Suppressor macrophage treated with lipopolysaccharide for 4 hours (primary cell): ENCODE measurements at regions not wholly inside any gene's neighbourhood (a gene's known extent, or its start where the extent isn't known, plus 50 kb on each side); places are given as distances from the start of the nearest gene placed in this dataset.
"Not testable (repeated sequence)": the region's sequence is repeated elsewhere in the genome, so short reads cannot be mapped to it uniquely, and the experiment has no call there.

Source experiments
- DNase-seq: peaks from one replicate; pipeline ENCODE4 v3.0.0-alpha.2; 2020

DNA sequence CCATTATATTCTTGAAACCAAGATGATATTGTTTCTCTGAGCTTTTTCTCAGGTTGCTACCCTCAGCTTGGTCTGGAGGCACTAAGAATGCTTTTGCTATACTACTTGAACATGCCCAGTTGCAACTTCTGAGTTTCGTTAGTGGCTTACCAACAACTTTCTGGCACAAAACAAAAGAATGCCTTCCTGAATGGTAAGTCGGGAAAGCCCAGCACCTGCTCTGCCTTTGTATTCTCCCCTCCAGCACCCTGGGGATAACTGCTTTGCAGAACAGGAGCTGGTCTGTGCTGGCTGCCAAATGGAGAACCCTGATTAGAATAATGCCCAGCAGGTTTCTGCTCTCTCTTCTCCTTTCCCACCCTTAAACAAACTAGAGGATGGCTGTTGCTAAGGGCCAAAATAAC, 149.3 kb downstream of the TGFB2 start:
- no peak for DNase-seq

DNA sequence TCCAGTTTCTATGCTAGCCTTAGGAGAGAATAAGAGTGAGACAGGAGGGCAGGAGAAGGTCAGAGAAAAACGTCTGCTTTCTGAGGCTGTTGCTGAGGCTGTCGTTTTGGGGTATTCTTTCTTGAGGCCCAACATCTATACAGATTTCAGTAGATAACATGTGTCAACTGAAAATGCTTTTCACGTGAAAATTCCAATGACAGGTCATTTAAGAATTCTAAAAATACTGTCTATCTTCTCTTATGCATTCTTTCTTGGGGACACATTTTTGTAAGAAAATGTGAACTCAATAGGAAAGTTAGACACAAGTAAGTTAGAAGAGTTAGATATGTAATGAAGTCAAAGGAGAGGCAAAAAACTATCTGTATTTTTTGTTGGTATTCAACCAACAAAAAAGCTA, 150.8 kb downstream of the TGFB2 start:
- DNase-seq, result no peak

DNA sequence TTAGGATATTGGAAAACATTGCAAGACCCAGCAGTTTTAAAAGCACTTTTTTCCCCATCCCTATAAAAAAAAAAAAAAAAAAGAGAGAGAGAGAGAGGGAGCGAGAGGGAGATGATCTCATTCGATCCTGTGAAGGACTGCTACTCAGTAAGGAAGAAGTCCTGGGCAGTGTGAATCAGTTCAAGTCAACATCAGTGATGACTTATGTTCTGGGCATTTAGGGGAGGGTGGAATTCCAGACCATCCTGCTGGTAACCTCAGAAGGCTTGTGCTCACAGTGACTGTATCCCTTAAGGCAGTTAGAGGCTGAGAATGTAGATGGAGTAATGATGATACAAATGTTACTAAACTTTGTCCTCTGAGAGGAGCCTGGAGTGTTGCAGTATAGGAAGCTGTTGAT, 151.4 kb downstream of the TGFB2 start:
- DNase-seq, result peak; percentile 27

DNA sequence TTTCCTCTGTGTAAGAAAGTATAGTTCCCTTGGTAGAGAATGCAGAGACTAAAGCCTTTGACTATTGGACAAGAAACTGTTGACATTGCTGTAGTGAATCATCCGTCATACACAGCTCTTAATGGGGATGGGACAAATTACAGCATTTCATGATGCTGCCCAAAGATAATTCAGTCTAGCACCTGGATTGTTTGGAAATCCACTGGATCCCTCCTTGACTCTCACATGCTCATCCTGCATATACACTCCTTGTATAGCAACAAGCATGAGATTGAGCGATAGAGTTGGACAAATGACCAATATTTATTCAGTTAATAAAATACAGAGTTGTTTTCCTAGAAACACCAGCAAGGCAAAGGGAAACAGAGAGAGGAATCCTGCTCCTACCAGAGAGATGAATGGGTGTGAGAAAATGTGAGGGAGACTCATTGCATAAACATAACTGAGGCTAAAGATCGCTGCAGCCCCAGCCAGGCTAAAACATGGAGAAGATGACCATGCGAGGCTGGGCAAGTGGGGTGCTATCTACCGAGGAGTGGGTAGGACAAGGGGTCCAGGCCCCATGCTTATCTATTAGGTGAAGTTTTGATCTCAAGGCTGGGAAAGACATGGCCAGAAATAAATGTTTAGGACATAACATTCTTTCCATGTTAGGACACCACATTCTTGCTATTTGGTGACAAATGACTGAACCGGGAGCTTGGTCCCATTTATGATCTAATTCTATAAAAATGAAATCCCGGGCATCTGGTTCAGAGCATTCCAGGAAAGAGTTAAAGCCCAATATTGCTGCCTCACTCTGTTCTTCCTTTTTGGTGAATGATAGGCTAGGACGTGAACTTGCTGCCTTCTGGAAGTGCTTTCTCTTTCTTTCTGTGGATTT, 153.2 kb downstream of the TGFB2 start:
- no peak for DNase-seq

DNA sequence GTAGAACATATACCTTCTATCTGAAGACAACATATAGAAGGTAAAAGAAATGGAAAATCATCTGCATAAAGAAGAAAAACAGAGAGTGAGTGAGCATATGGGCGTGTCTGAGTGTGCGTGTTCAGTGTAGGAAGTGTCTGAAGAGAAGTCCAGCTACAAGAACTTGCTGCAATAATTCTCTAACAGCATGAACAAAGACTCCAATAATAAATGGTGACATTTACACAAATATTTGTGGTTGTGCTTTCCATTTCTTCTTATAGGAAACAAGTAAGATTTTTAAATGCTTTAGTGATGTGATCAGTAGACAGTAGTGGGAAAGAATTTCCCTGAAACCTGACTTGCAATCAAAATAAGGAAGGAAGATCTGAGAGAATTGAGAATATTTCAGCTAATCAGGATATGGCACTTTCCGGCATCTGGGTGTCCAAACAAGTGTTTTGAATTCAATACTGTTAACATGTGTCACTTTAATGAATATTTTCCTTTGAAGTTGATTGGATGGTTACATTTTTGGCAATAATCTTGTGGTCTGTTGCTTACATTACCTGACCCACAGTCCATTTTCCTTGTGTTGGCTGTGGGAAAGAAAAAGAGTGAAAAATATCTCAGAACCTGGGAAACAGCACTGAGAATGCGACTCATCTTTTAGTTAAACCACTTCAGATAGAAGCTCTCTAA, 154.0 kb downstream of the TGFB2 start:
- peak; percentile 47 for DNase-seq

DNA sequence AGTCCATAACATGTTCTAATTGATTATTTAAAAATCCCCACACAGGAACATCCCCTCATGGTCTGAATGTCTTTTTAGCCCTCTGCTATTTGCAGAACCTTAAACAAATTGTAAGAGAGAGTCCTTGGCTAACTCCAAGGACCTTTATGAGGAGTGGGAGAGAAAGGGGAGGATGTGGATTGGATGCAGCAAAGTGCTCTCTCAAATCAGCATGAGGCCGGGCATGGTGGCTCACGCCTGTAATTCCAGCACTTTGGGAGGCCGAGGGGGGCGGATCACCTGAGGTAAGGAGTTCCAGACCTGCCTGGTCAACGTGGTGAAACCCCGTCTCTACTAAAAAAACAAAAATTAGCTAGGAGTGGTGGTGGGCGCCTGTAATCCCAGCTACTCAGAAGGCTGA, 154.8 kb downstream of the TGFB2 start:
- no peak for DNase-seq

DNA sequence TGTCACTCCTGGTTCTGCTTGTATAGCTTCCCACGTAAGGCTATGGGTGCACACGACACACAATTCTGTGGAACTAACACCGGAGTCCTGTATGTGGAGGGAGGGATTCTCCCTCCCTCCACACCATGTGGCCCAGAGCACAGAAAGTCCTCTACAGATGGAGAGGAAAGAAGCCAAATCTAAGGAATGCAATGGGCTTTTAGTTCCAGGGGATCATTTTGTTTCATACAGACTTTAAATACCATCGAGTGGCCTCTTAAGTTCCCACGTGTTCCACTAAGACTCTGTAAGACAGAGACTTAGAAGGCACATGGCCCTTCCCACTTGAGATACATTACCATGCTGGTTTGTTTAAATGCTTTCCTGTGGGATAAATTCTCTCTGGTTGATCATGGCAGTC, 156.0 kb downstream of the TGFB2 start:
- no peak for DNase-seq

DNA sequence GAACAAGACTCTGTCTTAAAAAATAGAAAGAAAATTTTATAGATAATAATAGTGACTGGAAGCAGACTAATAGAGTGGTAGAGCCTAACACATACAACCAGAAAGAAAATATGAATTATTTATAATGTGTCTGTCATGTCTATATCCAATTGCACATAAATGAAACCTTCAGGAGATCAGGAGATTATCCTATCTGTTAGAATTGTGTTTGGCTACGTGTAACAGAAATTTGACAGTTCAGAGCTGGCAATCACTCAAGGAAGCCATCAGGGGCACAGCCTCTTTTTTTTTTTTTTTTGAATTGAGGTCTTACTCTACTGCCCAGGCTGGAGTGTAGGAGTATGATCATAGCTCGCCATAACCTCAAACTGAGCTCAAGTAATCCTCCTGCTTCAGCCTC, 157.2 kb downstream of the TGFB2 start:
- DNase-seq, result no peak

DNA sequence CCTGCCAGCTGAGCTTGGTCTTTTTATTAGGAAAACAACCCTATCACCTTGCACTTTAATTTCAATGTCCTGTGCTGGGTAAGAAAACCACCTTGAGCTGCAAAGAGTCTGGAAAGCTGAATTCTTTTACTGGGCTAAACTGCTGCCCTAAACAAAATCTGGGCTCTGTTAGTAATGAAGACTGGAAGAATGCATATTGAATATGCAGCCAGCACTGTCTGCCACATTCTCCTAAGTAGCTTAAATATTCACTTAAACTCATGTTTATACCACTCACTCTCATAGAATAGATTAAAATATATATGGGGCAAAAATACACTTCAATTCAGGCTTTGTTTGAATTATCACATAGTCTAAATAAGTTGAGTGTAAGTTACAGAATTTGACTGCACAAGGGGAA, 158.0 kb downstream of the TGFB2 start:
- DNase-seq, result no peak

DNA sequence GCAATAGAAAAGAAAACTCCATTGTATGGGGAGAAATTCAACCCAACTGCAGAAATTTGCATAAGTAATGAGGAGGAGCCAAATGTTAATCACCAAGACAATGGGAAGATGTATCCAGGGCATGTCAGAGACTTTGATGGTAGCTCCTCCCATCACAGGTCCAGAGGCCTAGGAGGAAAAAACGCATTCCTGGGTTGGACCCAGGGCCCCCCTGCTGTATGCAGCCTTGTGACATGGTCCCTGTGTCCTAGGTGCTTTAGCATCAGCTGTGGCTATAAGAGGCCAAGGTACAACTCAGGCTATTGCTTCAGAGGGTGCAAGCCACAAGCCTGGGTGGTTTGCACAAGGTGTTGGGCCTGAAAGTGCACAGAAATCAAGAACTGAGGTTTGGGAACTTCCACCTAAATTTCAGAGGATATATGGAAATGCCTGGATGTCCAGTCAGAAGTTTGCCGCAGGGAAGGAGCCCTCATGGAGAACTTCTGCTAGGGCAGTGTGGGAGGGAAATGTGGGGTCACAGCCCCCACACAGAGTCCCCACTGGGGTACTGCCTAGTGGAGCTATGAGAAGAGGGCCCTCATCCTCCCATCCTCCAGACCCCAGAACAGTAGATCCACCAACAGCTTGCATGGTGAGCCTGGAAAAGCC, 162.3 kb downstream of the TGFB2 start:
- no peak for DNase-seq

DNA sequence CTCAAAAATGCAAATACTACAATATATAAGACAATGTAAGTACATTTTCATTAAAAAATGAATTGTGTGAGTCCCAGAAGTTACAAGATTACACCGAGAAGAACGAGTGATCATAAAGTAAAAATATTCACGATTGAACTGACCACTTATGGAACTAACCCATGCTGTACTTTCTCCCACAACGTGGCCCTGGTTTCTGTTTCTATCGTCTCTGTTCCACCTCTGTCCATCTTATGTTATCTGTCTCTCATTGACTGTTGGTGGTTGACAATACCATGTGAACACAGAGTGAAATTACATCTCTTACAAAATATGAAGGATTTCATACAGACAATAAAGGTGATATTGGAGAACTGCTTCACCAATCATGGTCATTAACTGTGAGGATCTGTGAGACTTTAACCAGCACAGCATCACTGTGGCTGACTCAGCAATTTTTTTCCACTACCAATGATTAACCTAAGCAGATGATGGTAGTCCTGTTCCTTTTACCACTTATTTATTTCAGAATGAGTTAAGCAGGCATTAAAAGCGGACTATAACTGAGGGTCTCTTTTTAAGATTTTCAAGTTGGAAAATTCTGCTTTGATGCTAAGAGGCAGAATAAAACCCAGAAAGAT, 165.1 kb downstream of the TGFB2 start:
- no peak for DNase-seq

DNA sequence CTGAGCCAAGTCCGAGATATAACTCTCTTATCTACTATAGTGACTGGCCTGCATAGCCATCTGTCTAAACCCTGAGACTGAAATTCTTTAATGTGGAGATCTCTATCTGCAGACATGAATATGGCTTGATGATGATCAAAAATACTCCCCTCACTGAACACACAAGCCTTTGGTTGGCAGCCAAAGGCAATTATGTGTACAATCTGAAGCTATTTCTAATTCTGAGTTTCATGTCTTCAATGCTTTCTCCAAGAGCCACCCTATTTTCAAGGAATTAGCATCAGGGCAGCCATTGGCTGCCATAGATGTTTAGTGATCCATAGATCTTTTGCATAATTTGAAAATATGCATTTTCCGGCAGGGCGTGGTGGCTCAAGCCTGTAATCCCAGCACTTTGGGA, 168.2 kb downstream of the TGFB2 start:
- DNase-seq, result no peak

DNA sequence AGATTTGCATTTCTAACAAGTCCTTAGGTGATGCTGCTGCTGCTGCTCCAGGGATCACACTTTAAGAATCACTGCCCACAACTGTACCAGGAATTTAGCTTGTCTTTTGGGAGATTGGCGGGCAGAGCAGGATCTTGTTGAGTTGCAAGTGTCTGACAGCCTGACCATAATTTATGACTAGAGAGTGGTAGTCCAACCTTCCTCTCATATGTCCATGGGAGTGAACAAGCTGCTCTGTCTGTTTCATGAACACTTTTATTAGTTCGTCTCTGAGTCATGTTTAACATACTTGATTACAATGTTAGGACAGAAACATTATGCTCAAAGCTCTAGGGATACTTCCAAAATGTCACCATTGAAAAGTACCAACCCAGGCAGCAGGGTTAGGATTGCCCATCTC, 169.6 kb downstream of the TGFB2 start:
- DNase-seq, result no peak

DNA sequence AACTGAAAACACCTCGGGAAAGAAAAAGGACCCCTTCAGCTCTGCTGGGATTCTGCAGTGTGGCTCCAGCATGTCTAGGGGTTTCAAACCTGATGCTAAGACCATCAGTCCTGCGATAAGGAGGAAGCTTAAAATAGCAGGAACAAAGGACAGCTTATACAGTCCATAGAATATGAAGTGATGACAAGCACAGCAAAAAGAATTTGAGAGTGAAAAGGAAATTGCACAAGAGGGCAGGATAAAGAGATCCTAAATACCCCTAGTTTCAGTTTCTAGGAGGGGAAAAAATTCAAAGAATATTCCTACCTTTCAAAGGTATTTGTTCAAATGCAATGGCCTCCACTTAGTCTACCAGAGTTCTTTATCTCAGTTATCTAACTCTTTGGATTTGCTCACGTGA, 171.4 kb downstream of the TGFB2 start:
- peak; percentile 12 for DNase-seq

DNA sequence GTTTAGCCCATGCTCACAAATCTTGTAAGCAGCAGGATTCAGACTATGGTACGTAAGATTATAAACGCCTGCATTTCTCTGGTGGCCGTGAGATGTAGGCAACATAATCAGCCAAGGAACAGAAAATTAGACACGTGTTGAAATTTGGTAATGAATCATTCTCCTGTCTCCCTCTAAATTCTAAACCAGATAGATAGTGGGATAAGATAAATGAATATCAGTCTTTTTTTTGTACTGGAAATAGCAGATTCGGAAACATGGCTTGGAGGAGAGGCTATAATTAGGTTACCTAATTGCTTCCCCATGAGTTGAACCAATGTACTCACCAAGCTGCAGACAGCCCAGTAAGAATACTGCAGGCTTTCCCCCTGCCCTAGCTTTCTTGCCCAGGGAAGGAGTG, 172.3 kb downstream of the TGFB2 start:
- no peak for DNase-seq

DNA sequence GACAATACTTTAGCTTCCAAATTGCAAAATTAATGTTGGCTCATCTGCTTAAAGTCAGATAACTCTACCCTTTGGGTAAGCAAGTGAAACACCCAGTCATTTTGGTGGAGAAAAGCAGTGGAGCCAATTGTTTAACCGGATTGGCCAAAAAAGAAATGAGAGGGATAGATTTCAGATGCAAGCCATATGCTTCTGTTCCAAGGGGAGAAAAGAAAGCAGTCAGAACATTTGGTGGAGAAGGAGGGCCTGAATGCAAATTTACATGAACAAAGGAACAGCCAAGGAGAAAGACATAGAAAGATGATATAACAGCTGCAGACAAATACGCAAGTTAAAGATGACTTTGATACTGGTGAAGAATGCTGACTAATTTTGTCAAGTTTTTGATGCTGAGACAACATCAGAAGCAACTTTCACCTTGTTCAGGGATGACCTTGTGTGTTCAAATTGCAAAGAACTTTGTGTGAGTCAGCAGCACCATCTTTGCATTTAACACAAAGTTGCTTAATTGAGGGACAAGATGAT, 173.1 kb downstream of the TGFB2 start:
- no peak for DNase-seq

DNA sequence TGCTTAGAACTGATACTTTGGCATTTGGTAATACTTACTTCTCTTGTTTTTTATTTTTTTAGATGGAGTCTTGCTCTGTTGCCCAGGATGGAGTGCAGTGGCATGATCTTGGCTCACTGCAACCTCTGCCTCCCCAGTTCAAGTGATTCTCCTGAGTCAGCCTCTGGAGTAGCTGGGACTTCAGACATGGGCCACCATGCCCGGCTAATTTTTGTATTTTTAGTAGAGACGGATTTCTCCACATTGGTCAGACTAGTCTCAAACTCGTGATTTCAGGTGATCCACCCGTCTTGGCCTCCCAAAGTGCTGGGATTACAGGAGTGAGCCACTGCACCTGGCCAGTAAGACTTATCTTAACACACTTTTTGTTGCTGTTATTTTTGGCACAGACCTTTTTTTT, 175.5 kb downstream of the TGFB2 start:
- DNase-seq, result not testable (repeated sequence)

DNA sequence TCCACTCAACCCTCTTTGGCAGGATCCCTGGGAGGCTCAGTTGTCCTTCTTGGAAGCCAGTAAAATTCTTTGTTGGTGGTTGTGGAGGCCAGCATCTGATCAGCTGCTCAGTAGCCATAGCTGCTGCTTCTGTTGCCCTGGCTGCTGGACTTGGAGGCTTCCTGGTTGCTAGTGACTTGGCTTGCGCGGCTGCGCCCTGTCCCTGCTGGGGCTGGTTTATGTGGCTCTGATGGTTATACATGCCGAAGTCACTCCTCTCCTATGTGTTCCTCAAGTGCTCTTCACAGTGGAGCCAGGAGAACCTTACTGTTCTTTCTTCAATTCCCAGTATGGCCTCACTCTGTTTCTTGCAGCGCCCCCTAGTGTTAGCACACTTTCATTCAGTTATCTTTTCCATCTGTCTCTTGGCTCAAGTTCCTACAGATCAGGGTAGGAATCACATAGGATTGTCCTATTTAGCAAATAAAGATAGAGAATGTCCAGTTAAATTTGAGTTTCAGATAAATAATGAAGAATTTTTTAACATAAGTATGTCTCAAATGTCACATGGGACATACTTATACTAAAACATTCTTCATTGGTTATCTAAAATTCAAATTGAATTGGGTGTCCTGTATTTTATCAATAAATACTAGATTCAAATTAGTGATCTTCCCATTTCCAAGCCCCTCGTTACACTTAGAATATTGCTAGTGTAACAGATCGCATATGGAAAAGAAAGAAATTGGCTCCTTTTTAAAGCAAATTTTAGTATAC, 176.5 kb downstream of the TGFB2 start:
- DNase-seq, result peak; percentile 82

DNA sequence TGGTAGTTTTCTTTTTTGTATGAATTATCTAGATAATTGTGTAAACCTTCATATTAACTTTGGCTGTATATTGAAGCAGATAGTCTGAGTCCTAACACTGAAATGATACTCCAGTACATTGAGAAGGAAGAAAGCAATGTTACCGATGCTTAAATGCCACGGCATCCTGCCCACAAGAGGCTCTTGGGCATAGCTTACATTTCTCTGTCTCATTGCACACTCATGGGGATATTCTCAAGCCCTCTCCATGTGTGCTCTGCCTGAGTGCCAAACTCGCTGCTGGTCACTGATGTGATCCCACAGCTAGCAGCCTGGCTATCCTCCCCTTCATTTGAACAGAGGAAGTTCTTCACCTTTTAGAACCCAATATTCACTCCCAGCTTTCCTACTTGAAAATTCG, 179.4 kb downstream of the TGFB2 start:
- DNase-seq, result no peak

DNA sequence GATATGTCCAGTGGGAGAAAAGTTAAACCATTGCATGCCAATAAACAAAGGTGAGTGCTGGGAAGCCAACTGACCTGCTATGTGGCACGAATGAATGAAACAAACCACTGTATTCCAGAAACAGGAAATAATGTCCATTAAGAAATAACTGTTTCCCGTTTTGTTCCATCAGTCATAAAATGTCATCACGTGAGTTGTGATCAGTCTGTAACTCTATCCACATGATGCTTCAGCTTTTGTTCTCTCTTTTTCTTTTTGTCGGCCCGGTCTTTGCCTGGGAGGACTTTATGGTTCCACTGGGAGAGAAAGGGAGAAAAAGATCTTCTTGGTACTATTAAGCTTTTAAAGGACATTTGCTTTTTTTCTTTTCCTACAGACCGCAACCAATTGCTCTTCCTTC, 179.9 kb downstream of the TGFB2 start:
- peak; percentile 53 for DNase-seq

DNA sequence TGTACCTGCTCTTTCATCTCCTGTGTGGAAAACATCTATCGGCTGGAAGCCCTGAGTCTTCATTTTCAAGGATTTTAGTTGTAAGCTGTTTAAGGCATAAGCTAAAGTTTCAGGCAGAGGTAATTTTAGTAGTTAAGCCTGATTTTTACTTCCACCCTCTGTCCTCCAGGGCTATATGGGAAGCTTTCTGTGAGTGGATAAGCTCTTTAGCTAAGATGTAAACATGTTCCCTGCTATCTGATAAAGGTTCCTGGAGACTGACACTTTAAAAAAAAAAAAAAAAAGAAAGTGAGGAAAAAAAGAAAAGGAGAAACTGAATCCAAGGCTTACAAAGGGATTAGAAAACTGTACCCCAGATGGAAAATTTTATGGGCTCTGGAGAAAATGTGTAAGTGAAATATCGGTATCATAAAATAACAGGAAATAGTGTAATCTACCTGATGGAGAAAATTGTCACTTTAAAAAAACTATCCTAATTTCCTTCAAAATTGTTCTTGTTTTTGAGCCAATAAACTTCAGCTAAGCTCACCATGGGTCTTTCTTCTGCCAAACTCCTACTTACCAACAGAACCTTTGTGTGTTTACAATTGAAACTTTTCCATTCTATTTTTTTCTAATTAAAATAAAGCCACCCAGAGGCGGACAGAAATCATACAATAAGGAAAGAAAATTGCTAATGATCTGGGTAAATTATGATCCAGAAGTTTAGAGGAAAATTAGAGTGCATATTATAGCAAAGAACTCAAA, 180.5 kb downstream of the TGFB2 start:
- no peak for DNase-seq

DNA sequence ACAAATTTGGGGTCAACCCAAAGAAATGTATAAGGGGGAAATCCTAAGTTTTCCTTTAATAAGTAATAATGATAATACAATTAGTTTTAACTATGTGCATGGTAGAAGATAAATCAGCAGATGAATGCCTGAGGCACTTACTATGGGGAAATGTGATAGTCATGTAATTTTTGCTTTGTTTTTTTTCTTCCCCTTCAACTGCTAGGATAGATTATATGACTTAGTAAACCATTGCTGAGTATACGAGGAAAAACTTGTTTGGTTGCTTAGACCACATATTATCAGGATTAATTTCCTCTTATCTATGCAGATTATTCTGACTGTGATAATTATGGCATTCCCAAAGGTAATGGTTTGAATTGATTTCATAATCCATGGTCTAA, 181.1 kb downstream of the TGFB2 start:
- no peak for DNase-seq
